GM19467 (cell line): ENCODE measurements at regions not wholly inside any gene's neighbourhood (a gene's known extent, or its start where the extent isn't known, plus 50 kb on each side); places are given as distances from the start of the nearest gene placed in this dataset.
"Not testable (repeated sequence)": the region's sequence is repeated elsewhere in the genome, so short reads cannot be mapped to it uniquely, and the experiment has no call there.

ENCODE experiments used
- ATAC-seq: cut with Tn5 transposase; IDR thresholded peaks from one replicate; pipeline ENCODE4 v1.9.1; 2021; ENCODE audit warnings: mild to moderate bottlenecking, moderate library complexity; ENCODE audit not compliant: unreplicated experiment

GRCh38 chr6:122207794-122208193 is 191.7 kb upstream of the HSF2 start:
- ATAC-seq = no peak

- no peak for ATAC-seq
Observed at GRCh38 chr6:122214605-122215318, 184.7 kb upstream of the HSF2 start.

DNA sequence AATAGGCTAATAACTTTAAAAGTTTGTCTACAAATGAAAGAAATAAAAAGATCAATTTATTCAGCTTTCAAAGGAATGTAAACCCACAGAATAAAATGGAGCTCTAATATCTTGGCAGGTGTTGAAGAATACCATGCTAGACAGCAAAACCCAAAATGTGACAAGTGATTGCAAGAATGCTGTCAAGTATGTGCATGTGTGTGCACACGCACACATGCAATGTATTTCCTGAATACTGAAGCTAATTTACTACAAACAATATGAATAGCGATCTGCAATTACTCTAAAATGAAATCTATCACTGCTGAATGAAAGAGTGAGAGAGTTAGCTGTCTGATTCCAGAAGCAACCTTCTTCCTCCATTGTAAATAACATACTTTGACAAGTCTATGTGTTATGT is 179.2 kb upstream of the HSF2 start:
- ATAC-seq = no peak

- no peak for ATAC-seq
Observed at GRCh38 chr6:122222761-122223160, 176.7 kb upstream of the HSF2 start.

GRCh38 chr6:122223251-122223650 is 176.2 kb upstream of the HSF2 start:
- no peak for ATAC-seq

DNA sequence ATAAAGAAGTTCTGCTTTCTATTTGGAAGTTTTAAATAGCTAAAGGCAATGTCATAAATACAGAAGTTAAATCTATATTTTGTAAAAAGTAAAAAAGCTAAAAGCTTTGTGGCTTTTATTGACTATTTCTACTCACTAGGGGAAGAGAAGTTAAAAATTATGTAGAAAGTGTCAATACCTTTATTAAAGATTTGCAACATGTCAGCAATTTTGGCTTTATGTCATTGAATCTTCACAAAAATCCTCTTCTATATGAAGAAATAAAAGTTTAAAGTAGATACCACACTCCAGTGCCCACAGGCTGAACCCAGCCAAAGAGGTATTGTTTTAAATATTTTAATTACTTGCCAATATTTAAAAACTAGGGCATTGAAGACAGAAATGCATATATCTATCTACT is 160.6 kb upstream of the HSF2 start:
- ATAC-seq = no peak

- no peak for ATAC-seq
Observed at GRCh38 chr6:122246906-122247658, 152.4 kb upstream of the HSF2 start.

- ATAC-seq = no peak
Observed at GRCh38 chr6:122248001-122248669, 151.3 kb upstream of the HSF2 start.

GRCh38 chr6:122248844-122249243 is 150.6 kb upstream of the HSF2 start:
- ATAC-seq = no peak

- no peak for ATAC-seq
Observed at GRCh38 chr6:122258839-122259238, 140.6 kb upstream of the HSF2 start.

DNA sequence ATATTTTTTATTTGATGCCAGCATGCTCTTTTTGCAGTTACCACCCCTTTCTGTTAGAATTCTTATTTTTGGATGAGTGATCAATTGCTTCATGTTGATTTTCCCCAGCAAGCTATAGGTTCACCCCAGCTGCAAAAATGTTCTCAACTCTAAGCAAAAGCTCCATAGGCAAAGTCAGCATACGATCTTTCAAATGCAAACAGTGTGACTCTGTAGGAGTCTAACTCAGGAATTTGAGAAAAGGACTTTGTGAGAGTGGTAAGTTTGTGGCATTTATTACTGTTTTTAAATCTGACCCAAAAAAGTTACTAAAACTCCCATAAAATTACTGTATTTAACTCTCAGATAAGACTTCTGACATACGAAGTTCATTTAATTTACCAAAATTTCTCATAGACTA is 134.9 kb upstream of the HSF2 start:
- no peak for ATAC-seq

DNA sequence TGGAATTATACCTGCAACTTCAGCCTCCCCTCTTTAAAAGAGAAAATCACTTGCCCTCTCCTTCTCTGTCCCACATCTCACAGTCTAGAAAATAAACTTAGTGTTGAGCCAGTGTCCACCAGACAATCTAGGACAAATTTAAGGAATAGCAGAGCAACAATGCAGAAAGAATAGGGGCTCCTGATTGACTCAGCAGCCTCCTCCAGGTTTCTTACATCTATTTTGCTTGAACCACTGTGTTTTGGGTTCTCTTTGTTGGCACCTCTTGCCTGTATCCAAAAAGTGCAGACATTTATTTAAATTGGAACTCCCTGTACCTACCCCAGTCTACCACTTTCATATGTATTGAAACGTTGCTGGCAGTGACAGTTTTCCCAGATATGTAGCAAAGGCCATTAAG is 133.7 kb upstream of the HSF2 start:
- ATAC-seq = no peak

GRCh38 chr6:122268394-122268793 is 131.1 kb upstream of the HSF2 start:
- ATAC-seq = no peak

GRCh38 chr6:122276637-122277036 is 122.8 kb upstream of the HSF2 start:
- no peak for ATAC-seq

GRCh38 chr6:122280105-122281021 is 119.1 kb upstream of the HSF2 start:
- not testable (repeated sequence) for ATAC-seq

DNA sequence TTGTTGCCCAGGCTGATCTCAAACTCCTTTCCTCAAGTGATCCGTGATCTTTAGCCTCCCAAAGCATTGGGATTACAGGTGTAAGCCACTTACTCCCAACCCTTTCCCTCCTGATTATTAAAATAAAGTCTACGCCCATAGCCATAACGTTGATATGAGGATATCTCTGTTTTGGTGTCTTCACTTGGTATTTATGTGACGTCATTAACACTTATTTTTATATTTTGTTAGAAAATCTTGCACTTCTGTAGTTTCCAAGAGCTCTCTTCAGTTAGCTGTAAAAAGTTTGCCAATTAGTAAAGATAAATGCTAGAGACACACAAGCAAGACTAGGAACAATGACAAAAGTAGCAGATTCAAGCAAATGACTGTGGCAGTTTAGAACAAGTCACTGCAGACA is 115.6 kb upstream of the HSF2 start:
- no peak for ATAC-seq

DNA sequence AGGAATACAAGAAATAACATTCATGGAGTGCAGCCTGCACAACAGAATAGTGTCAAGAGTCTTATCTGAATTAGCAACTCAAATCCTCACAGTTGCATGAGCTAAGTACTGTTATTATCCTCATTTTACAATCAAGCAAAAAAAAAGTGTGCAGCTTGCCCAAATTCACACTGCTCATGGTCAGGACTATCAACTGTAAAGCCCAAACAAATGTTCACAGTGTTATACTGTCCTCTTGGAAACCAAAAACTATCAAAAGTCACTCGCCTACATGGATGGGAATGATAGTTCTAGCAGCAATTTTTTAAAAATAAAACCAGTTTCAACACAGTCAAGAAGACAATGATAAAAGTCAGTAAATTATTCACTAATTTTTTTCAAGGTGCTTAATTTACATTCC is 114.6 kb upstream of the HSF2 start:
- ATAC-seq = no peak

DNA sequence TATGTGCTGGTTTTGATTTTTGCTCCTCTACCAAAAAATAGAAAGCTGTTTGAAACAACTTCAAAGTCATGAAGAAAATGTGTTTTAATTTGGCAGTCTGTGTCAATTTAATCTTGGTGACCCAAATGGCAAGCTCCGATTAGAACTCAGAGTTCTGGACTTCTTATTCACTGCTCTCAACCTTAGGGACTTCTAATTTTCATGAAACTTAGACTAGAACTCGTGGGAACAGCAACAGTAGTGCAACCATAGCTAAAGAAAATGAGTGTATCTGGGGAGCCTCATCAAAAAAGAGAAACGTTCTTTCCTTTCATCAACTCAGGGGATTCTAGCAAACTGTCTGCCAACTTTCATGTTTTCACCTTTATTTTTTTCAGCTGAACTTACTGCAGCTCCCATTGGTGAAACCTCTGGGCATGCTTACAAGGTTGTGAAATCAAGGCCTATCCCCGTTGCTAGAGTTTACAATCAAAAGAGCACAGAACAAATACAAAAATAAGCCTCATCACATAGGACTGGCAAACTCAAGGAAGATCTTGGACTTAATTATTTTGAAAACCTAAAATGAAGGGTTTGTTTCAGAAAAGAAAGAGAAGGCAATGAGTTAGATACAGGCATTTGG is 114.0 kb upstream of the HSF2 start:
- no peak for ATAC-seq

- ATAC-seq = no peak
Observed at GRCh38 chr6:122286512-122286911, 112.9 kb upstream of the HSF2 start.

DNA sequence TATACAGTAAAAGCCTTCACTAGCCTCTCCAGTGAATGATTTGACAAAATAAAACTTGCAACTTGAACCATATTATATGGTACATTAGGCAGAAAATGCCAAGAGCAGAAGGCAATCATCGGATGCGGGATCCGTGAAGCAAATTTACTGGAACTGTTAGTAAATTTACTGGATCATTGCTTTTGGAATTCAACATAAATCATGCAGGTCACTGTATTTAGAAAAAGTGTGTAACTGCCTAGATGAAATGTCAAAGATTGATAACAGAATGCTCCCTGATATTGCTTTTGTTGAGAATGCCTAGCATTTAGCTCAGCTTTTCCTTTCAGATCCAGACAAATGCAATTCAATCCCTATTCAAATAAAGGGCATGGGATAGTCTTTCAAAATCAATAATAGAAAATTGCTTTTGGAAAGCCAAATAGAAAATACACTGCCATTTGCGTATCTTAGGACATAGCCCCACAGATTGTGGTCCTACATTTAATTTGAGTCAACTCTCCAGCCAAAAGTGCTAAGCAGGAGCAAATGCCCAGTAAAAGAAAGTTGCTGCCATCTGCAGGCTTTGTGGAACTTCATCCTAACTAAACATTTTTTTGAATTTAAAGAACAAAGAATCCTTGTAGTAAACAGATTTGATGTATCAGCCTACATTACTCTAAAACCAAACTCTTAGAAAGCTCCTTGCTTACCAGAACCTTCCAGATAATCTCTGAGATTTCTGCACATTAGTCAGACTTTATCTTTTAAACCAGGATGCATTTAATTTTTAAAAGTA is 109.5 kb upstream of the HSF2 start:
- no peak for ATAC-seq
